ENCODE measurements at regions not wholly inside any gene's neighbourhood (a gene's known extent, or its start where the extent isn't known, plus 50 kb on each side); places are given as distances from the start of the nearest gene placed in this dataset.

DNA sequence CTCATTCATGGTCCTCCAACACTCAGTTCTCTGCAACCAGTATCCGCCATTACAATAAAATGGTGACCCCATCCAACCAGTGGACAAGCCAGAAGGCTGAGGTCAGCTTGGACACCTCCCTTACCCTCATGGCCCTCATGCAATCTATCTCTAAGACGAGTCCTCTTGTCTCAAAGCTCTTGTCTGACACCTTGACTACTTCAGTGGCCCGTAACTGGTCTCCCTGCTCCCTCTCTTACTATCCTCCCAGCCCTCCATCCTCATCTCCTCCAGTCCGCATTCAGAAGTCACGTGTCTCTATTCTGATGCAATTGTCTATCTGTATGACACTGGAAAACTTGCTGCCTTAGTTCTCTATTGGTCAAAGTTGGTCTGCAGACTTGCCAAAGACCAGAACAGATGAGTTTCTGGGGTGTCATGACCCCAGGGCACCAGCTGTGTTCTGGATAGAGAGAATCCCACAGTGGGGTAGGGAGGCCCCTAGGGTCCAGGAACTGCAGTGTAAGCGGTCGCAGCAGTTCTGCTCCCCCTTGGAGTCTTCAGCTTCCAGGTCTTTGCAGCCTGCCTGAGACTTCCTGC lies 59.6 kb upstream of the RNF24 start:
- WGBS, 2 donors: 71 to 78% methylated on average over 5 to 7 of the region's 7 CpGs
- no peak for DNase-seq
- Histone ChIP-seq H3K9me3 (no peaks in the 10 kb centered on the region), H3K27me3 (no peaks in the 10 kb centered on the region), H3K27ac (no peak overlapping the region), H3K4me1 (peaks cover 0 to 23% (median 0%) of the 10 kb centered on the region in 3 donors), H3K4me3 (no peak overlapping the region), H3K36me3 (no peaks in the 10 kb centered on the region)
- TF ChIP-seq CTCF (IDR thresholded peaks at IDR 0.05) (no peak), POLR2A (IDR thresholded peaks at IDR 0.05) (no peak)
- intact Hi-C loops (cut with DNase I): no loop called here

- DNase-seq: no peak
- no peaks in the 10 kb centered on the region for H3K9me3 ChIP-seq
- H3K27ac ChIP-seq: no peak overlapping the region
- TF ChIP-seq CTCF (IDR thresholded peaks at IDR 0.05): no peak
- TF ChIP-seq POLR2A (IDR thresholded peaks at IDR 0.05): no peak
- peaks cover 0 to 30% (median 0%) of the 10 kb centered on the region in 3 donors for H3K4me1 ChIP-seq
- H3K36me3 ChIP-seq: no peaks in the 10 kb centered on the region
- H3K4me3 ChIP-seq: no peak overlapping the region
- no peaks in the 10 kb centered on the region for H3K27me3 ChIP-seq
- intact Hi-C loops (cut with DNase I): no loop called here
- 78 to 81% methylated on average over 6 of the region's 6 CpGs for WGBS, 2 donors
Observed at GRCh38 chr20:4073852-4074741, 58.7 kb upstream of the RNF24 start.

- TF ChIP-seq POLR2A (IDR thresholded peaks at IDR 0.05) (no peak), CTCF (IDR thresholded peaks at IDR 0.05) (no peak)
- H3K27ac ChIP-seq: no peak overlapping the region
- H3K4me1 ChIP-seq: peaks cover 0 to 48% (median 2%) of the 10 kb centered on the region in 3 donors
- no peaks in the 10 kb centered on the region for H3K9me3 ChIP-seq
- 77 to 79% methylated on average over 5 of the region's 5 CpGs for WGBS, 2 donors
- no peaks in the 10 kb centered on the region for H3K27me3 ChIP-seq
- H3K4me3 ChIP-seq: no peak overlapping the region
- intact Hi-C loops (cut with DNase I): no loop called here
- no peak for DNase-seq
- no peaks in the 10 kb centered on the region for H3K36me3 ChIP-seq
Observed at GRCh38 chr20:4071178-4071693, 55.9 kb upstream of the RNF24 start.

GRCh38 chr20:4070323-4071177 lies 55.2 kb upstream of the RNF24 start:
- H3K4me3 ChIP-seq: no peak overlapping the region
- no peak overlapping the region for H3K27ac ChIP-seq
- no peaks in the 10 kb centered on the region for H3K9me3 ChIP-seq
- H3K36me3 ChIP-seq: no peaks in the 10 kb centered on the region
- peaks cover 0 to 49% (median 2%) of the 10 kb centered on the region in 3 donors for H3K4me1 ChIP-seq
- TF ChIP-seq POLR2A (IDR thresholded peaks at IDR 0.05) (no peak), CTCF (IDR thresholded peaks at IDR 0.05) (no peak)
- H3K27me3 ChIP-seq: no peaks in the 10 kb centered on the region
- WGBS, 2 donors: 77 to 88% methylated on average over 2 to 3 of the region's 3 CpGs
- intact Hi-C loops (cut with DNase I): no loop called here
- DNase-seq: no peak
